ENCODE measurements at regions not wholly inside any gene's neighbourhood (a gene's known extent, or its start where the extent isn't known, plus 50 kb on each side); places are given as distances from the start of the nearest gene placed in this dataset.
"Not testable (repeated sequence)": the region's sequence is repeated elsewhere in the genome, so short reads cannot be mapped to it uniquely, and the experiment has no call there.

DNA sequence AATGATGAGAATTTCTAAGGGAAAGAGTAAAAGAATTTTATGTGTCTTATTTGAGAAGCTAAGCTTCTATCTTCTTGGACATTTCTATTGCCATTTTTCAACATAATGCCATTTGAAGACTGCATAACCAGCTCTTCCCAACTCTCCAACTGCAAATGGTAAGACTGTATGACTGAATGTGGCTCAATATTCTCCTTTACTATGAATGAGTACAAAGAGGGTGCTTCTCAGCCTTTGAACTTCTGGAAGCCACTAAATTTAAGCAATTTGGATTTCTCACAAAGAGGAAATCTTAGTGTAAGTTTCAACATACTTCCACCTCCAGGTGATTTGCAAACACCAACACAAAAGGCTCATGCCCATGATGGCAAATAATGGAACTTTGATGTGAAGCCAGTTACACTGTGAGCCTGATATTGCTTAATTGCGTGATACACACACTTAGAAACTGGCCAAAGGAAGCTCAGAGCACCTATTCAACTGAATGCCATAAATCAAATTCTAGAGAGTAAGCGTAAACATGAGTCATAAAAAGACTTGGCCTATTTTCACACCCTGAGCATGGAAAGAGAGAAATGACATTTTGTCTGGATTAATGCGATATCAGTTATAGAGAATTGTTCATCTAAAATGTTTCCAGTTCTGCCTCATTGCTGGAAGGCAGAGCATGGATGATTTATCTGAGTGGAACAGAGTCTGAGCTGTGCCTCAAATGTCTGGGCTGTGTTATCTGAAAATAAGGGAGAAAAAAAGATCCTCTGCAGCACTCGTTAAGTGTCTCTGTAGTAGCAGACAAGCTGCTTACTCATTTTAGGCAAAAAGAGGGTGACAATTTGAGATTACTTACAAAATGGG, 145.3 kb downstream of the PLK2 start:
- no peak for DNase-seq
- H3K27ac Mint-ChIP-seq: no peak overlapping the region
- no peaks in the 10 kb centered on the region for H3K4me1 Mint-ChIP-seq (ENCODE audit: low read depth)
- ChIA-PET POLR2A (no interaction called here), CTCF (no interaction called here)
- peaks cover 2% of the 10 kb centered on the region for H3K27me3 Mint-ChIP-seq
- H3K9me3 Mint-ChIP-seq: no peaks in the 10 kb centered on the region
- ATAC-seq: no peak
- H3K4me3 Mint-ChIP-seq: no peak overlapping the region
- intact Hi-C loops (cut with micrococcal nuclease): no loop called here
- no peaks in the 10 kb centered on the region for H3K36me3 Mint-ChIP-seq (ENCODE audit: low read depth)
- TF ChIP-seq, protein P1, sequence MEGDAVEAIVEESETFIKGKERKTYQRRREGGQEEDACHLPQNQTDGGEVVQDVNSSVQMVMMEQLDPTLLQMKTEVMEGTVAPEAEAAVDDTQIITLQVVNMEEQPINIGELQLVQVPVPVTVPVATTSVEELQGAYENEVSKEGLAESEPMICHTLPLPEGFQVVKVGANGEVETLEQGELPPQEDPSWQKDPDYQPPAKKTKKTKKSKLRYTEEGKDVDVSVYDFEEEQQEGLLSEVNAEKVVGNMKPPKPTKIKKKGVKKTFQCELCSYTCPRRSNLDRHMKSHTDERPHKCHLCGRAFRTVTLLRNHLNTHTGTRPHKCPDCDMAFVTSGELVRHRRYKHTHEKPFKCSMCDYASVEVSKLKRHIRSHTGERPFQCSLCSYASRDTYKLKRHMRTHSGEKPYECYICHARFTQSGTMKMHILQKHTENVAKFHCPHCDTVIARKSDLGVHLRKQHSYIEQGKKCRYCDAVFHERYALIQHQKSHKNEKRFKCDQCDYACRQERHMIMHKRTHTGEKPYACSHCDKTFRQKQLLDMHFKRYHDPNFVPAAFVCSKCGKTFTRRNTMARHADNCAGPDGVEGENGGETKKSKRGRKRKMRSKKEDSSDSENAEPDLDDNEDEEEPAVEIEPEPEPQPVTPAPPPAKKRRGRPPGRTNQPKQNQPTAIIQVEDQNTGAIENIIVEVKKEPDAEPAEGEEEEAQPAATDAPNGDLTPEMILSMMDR (IDR thresholded peaks at IDR 0.05): no peak

DNA sequence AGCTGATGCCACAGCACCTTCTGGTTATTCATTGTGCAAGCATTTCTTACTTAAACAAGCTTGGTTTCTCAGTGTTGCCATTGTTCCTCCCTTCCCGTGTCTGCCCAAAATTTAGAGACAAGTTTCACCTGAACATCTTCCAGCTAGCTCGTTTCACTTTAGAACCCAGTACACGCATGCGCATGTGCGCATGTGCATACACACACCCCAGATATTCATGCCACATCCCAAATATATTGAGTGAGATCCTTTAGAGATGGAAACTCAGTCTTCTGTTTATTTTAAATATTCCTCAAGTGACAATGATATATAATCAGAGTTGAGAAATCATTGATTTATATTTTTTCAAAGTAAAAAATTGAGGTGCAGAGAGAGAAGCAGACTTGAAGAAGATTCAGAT, 147.6 kb downstream of the PLK2 start:
- intact Hi-C loops (cut with micrococcal nuclease): no loop called here

GRCh38 chr5:58311526-58311925, 148.4 kb downstream of the PLK2 start:
- intact Hi-C loops (cut with micrococcal nuclease): no loop called here
- H3K9me3 Mint-ChIP-seq: no peaks in the 10 kb centered on the region
- H3K27ac Mint-ChIP-seq: no peak overlapping the region

More for the DNA sequence above, 147.6 kb downstream of the PLK2 start:
- H3K9me3 Mint-ChIP-seq: no peaks in the 10 kb centered on the region
- no peak overlapping the region for H3K27ac Mint-ChIP-seq
- peaks cover 1% of the 10 kb centered on the region for H3K27me3 Mint-ChIP-seq
- H3K36me3 Mint-ChIP-seq (ENCODE audit: low read depth): no peaks in the 10 kb centered on the region
- TF ChIP-seq, protein P1 (IDR thresholded peaks at IDR 0.05): no peak
- no peak for DNase-seq
- ATAC-seq: no peak
- CTCF ChIA-PET: no interaction called here
- POLR2A ChIA-PET: no interaction called here
- no peak overlapping the region for H3K4me3 Mint-ChIP-seq
- H3K4me1 Mint-ChIP-seq (ENCODE audit: low read depth): no peaks in the 10 kb centered on the region

GRCh38 chr5:58308384-58308783, 151.5 kb downstream of the PLK2 start:
- ATAC-seq; H3K9me3 Mint-ChIP-seq; H3K27me3 Mint-ChIP-seq; POLR2A ChIA-PET; H3K36me3 Mint-ChIP-seq (ENCODE audit: low read depth); H3K4me1 Mint-ChIP-seq (ENCODE audit: low read depth); H3K4me3 Mint-ChIP-seq; intact Hi-C loops (cut with micrococcal nuclease); CTCF ChIA-PET; DNase-seq; H3K27ac Mint-ChIP-seq: not testable (repeated sequence)

More at GRCh38 chr5:58311526-58311925, 148.4 kb downstream of the PLK2 start:
- H3K4me3 Mint-ChIP-seq: no peak overlapping the region
- no peak for DNase-seq
- POLR2A ChIA-PET: no interaction called here
- no peaks in the 10 kb centered on the region for H3K4me1 Mint-ChIP-seq (ENCODE audit: low read depth)
- no peaks in the 10 kb centered on the region for H3K36me3 Mint-ChIP-seq (ENCODE audit: low read depth)
- peaks cover 1% of the 10 kb centered on the region for H3K27me3 Mint-ChIP-seq
- TF ChIP-seq, protein P1 (IDR thresholded peaks at IDR 0.05): no peak
- no peak for ATAC-seq
- CTCF ChIA-PET: no interaction called here

- ChIA-PET POLR2A (no interaction called here), CTCF (no interaction called here)
- no peaks in the 10 kb centered on the region for H3K4me1 Mint-ChIP-seq (ENCODE audit: low read depth)
- DNase-seq (no peak), ATAC-seq (no peak)
- peaks cover 5% of the 10 kb centered on the region for H3K27me3 Mint-ChIP-seq
- no peak overlapping the region for H3K4me3 Mint-ChIP-seq
- TF ChIP-seq, protein P1 (IDR thresholded peaks at IDR 0.05): no peak
- no peaks in the 10 kb centered on the region for H3K36me3 Mint-ChIP-seq (ENCODE audit: low read depth)
- H3K9me3 Mint-ChIP-seq: no peaks in the 10 kb centered on the region
- intact Hi-C loops (cut with micrococcal nuclease): no loop called here
- no peak overlapping the region for H3K27ac Mint-ChIP-seq
Measured at GRCh38 chr5:58300346-58300895, 159.5 kb downstream of the PLK2 start.
